Cardiac muscle cell (in vitro differentiated cells and primary cell): ENCODE measurements at regions not wholly inside any gene's neighbourhood (a gene's known extent, or its start where the extent isn't known, plus 50 kb on each side); places are given as distances from the start of the nearest gene placed in this dataset.

Experiments used
- DNase-seq, 2 donors: peaks; one replicate each; pipeline versions ENCODE4 v3.0.0 to v3.0.0-alpha.2; 2010 to 2017; ENCODE audit warnings: low read depth in 1 of 2, low spot score in 1 of 2
- H3K27ac ChIP-seq: fragments of 200-600 bp; sonication (generic); 2 replicates; pipeline ENCODE4 v1.5.1; 2016
- H3K27me3 ChIP-seq: fragments of 200-600 bp; sonication (generic); 2 replicates; pipeline ENCODE4 v1.6.0; 2016; ENCODE audit warnings: control low read depth
- H3K36me3 ChIP-seq: fragments of 200-600 bp; sonication (generic); 2 replicates; pipeline ENCODE4 v1.5.1; 2016; ENCODE audit warnings: control low read depth
- H3K4me1 ChIP-seq: fragments of 200-600 bp; sonication (generic); 2 replicates; pipeline ENCODE4 v1.8.1; 2017; ENCODE audit warnings: low read depth, mild to moderate bottlenecking, mixed run types
- H3K4me3 ChIP-seq: fragments of 200-600 bp; sonication (generic); 2 replicates; pipeline ENCODE4 v1.5.1; 2016; ENCODE audit warnings: mild to moderate bottlenecking
- H3K9me3 ChIP-seq: fragments of 200-600 bp; sonication (generic); 2 replicates; pipeline ENCODE4 v1.5.1; 2017; ENCODE audit warnings: low read depth, mild to moderate bottlenecking, control low read depth
- CTCF ChIP-seq: IDR thresholded peaks from 2 replicates; pipeline ENCODE4 v1.5.1; 2012; ENCODE audit warnings: low read depth, mild to moderate bottlenecking, low read length

- no peaks in the 10 kb centered on the region for H3K36me3 ChIP-seq
- no peaks in the 10 kb centered on the region for H3K4me1 ChIP-seq
- TF ChIP-seq CTCF, result no peak
- no peaks in the 10 kb centered on the region for H3K27me3 ChIP-seq
- no peak overlapping the region for H3K4me3 ChIP-seq
- no peak overlapping the region for H3K27ac ChIP-seq
- no peak for DNase-seq
- H3K9me3 ChIP-seq, result peaks cover 3% of the 10 kb centered on the region
These were observed 195.3 kb downstream of the LIG4 start for GRCh38 chr13:108020027-108020426.

GRCh38 chr13:108018371-108018870 lies 196.9 kb downstream of the LIG4 start:
- Histone ChIP-seq H3K4me1 (no peaks in the 10 kb centered on the region), H3K9me3 (peaks cover 3% of the 10 kb centered on the region), H3K27me3 (no peaks in the 10 kb centered on the region), H3K27ac (no peak overlapping the region), H3K36me3 (no peaks in the 10 kb centered on the region), H3K4me3 (no peak overlapping the region)
- no peak for DNase-seq
- no peak for TF ChIP-seq CTCF

- Histone ChIP-seq H3K27ac (no peak overlapping the region), H3K4me3 (no peak overlapping the region), H3K4me1 (no peaks in the 10 kb centered on the region), H3K36me3 (no peaks in the 10 kb centered on the region), H3K27me3 (no peaks in the 10 kb centered on the region), H3K9me3 (no peaks in the 10 kb centered on the region)
- DNase-seq, result no peak
- TF ChIP-seq CTCF, result no peak
These were observed 208.7 kb downstream of the LIG4 start for GRCh38 chr13:108006619-108007018.

GRCh38 chr13:108005231-108005630 lies 210.1 kb downstream of the LIG4 start:
- no peaks in the 10 kb centered on the region for H3K36me3 ChIP-seq
- no peak overlapping the region for H3K27ac ChIP-seq
- no peak for DNase-seq
- H3K4me3 ChIP-seq, result no peak overlapping the region
- no peaks in the 10 kb centered on the region for H3K9me3 ChIP-seq
- no peaks in the 10 kb centered on the region for H3K27me3 ChIP-seq
- TF ChIP-seq CTCF, result no peak
- H3K4me1 ChIP-seq, result no peaks in the 10 kb centered on the region

- no peak for DNase-seq
- no peak overlapping the region for H3K4me3 ChIP-seq
- H3K27me3 ChIP-seq, result no peaks in the 10 kb centered on the region
- no peaks in the 10 kb centered on the region for H3K4me1 ChIP-seq
- no peaks in the 10 kb centered on the region for H3K9me3 ChIP-seq
- H3K27ac ChIP-seq, result no peak overlapping the region
- TF ChIP-seq CTCF, result no peak
- no peaks in the 10 kb centered on the region for H3K36me3 ChIP-seq
These were observed 211.7 kb downstream of the LIG4 start for GRCh38 chr13:108003626-108004025.

GRCh38 chr13:108000998-108001397 lies 214.3 kb downstream of the LIG4 start:
- H3K4me1 ChIP-seq, result no peaks in the 10 kb centered on the region
- H3K4me3 ChIP-seq, result no peak overlapping the region
- DNase-seq, result no peak
- no peak overlapping the region for H3K27ac ChIP-seq
- no peaks in the 10 kb centered on the region for H3K27me3 ChIP-seq
- no peaks in the 10 kb centered on the region for H3K9me3 ChIP-seq
- TF ChIP-seq CTCF, result no peak
- no peaks in the 10 kb centered on the region for H3K36me3 ChIP-seq
